NOMO-1 treated with dmso at 0.1 percent for 144 hours (cell line): ENCODE measurements at regions not wholly inside any gene's neighbourhood (a gene's known extent, or its start where the extent isn't known, plus 50 kb on each side); places are given as distances from the start of the nearest gene placed in this dataset.
A peak's percentile ranks its signal among the peaks of the same experiment; 100 is the strongest.
"Not testable (repeated sequence)": the region's sequence is repeated elsewhere in the genome, so short reads cannot be mapped to it uniquely, and the experiment has no call there.

ENCODE experiments used
- DNase-seq: peaks from one replicate; lab custom pipeline; 2025; ENCODE audit not compliant: unreplicated experiment; lab: John Stamatoyannopoulos, UW

DNA sequence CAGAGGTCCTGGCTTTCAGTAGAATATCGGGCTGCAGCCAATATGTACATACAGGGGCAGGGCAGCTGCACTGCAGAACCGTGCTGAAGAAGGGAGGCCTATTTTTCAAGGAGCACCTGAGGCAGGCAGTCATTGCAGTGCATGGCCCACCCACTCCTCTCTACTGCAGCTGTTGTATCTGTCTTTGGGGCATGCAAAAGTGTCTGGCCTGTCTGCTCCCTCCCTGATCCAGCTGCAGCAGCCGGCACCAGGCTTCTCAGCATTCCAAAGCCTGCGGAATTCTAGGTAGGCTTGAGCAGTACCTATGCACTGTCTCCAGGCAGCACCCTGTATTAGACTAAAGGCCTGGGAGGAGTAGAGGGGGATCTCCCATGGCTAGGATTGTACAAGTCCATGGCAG is 415.2 kb upstream of the MAGEB16 start:
- no peak for DNase-seq

DNA sequence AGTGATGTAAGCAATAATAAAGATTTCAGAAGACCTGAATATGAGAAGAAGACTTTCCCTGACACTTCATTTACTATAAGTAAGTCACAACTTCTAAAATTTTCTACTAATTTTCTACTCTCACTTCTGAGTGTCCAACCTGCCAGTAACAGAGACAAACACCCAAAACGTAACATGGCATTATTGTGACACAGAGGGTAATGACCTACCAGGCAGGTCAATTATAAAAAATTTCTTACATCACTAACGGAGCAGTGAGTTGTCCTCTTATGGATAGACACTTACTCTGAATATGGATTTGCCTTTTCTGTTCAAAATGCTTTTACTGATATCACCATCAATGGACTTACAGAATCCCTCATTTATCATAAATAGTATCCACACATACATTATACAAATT is 405.9 kb upstream of the MAGEB16 start:
- no peak for DNase-seq

DNA sequence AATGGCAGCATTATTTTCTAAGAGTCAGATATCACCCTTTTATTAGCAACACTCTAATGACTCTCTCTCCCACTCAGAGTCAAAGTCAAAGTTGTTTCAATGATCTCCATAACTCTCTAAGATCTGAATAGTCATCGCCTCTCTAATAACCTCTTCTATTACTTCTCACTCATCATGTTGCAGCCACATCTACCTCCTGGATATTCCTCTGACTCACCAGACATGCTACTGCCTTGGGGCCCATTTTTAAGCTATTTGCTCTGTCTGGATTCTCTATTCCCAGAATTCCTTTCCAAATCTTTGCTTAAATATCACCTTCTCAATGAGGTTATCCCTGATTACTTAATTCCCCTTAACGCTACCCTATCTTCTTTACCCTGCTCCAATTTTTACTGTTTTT is 391.8 kb upstream of the MAGEB16 start:
- DNase-seq = no peak

DNA sequence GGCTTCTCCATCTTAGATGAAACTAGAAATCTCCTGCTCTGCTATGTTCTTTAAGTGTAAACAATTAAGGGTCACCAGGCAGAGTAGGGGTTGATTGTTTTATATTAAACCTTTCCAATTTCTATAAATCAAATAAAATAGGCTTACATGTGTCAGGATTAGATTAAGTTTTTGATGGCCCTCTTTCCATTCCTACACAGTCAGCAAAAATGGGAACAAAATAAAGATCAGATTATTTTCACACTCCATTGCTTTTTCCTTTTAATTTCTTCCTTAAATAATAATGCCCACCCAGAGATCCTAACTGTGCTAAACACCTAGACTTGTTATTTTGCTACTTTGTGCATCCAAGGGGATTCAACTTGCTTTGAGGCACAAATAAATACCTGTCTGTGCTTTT is 381.4 kb upstream of the MAGEB16 start:
- no peak for DNase-seq

DNA sequence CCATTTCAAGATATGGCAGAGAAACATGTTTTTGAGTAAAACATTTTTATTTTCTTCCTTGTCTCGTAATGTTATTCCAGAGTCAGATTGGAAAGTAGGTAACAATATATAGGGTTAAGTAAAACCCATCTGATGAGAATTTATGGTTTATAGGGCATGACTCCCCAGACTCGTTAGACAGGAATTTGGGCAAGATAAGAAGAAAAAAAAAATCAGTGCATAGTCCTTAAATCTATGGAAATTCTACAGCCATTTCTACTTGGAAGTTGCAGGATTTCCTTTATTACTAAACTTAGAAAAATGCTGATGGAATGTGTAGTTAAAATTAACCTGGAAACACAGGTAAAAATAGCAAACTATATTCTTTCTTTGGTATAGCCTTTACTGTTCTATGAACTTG is 366.1 kb upstream of the MAGEB16 start:
- no peak for DNase-seq

DNA sequence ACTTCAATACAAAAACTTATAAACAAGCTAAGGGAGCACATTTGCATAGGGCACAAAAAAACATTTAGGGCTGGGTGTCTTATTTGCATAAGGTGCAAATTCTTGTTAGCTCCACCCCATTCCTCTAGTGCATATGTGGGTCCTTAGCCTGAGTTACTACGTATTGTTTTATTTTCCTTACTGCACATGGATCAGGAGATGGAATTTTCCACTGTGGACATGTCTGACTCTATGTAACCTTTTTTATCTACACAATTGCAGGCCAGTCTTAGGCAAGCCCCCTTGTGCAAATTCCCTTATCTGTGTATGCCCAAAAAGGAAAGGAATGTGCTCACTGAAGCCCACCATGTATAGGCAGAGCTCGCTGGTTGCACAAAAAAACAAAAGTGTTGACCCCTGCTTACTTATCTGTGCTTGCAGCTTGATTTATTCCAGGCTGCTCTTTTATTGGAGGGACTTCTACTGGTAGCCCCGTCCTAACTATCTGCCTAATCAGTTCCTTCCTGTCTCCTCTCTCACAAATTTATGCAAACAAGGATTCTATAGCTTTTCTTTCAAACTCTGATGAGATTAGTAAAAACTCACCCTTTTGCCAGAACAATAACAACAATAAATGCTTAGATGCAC is 359.0 kb upstream of the MAGEB16 start:
- DNase-seq = no peak

DNA sequence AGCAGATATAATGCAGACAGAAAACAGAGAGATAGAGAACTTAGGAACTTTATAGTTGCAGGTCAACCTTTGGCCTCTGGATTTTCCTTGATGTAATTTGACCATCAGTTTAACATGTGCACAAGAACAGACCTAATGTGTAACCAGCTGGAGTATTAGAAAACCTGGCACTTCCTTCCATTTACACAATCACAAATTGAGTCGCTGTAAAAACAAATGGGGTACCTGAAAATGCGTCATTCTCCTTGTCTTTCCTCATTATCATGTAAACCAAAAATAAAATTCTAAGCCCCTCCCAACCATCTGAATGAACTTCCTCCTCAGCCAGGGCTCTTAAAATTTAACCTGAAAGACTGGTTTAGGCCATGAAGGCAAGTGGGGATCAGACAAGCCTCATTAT is 358.4 kb upstream of the MAGEB16 start:
- no peak for DNase-seq

DNA sequence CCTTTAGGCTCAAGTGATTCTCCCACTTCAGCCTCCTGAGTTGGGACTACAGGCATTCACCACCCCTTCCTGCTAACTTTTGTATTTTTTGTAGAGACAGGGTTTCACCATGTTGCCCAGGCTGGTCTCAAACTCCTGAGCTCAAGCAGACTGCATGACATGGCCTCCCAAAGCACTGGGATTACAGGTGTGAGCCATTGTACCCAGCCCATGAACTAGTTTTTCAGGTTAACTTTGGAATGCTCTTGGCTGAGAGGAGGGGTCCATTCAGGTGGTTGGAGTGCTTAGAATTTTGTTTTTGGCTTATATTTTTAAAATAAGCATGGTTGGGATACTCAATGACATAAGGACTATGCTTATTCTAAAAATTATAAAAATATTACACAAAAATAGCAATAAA is 355.7 kb upstream of the MAGEB16 start:
- no peak for DNase-seq

DNA sequence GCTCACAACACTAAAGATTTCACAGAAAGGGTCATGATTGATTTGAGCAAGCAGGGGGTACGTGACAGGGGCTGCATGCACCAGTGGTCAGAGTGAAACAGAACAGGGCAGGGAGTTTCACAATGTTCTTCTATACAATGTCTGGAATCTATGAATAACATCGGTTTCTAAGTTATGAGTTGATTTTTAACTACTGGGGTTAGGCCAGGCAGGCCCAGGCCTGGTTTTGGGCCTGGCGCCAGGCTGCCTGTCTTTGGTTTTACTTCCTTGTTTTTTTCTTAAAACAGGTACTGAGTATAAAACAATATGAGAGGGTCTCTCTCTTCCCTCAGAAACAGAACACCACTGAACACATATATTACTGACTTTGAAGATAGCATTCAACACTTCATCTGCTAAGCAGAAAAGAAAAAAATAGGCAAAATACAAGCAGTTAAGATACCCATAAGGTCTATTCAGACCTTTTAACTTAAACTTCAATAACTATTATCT is 355.0 kb upstream of the MAGEB16 start:
- peak; percentile 26 for DNase-seq

DNA sequence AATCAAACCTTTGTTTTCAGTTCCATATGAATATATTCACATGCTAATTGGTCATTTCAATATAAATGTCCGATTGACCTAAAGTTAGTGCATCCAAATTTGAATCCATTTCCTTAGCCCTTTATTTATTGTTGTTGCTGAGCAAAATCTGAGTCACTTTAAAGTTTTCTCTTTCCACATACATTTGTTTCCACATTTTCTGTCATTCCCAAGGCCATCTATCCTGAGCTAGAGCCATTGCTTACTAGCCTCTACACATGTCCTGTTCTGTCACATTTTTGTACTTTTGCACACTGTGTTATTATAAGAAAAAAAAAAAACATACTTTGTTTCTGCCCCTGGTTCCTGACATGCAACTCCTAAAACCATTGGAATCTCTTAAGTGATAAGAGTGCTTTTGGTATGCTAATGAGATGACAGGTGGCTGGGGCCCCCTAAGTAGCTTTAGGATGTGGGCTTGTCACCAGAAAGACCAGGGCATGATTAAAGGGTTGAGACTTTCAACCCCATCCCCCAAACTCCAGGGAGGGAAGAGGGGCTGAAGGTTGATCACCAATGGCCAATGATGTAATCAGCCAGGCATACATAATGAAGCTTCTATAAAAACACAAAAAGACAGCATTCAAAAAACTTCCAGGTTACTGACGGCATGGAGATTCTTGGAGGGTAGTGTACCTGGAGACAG is 353.3 kb upstream of the MAGEB16 start:
- no peak for DNase-seq

DNA sequence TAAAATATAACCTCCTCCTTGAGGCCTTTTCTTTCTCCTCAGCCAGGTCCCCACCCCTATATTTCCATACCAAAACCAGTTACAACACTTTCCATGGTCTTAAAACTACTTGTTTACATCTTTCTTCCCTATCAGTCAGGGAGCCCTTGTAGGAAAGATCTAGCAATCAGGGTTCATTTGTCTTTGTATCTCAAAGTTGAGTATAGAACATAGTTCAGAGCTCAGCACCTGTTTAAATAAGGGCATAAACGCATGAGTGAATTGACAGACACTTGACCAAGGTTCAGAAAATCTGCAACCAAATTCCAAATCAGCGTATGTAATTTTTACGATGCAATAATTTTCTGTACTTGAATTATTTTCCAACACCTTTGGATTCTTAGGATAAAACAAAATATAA is 352.2 kb upstream of the MAGEB16 start:
- no peak for DNase-seq

DNA sequence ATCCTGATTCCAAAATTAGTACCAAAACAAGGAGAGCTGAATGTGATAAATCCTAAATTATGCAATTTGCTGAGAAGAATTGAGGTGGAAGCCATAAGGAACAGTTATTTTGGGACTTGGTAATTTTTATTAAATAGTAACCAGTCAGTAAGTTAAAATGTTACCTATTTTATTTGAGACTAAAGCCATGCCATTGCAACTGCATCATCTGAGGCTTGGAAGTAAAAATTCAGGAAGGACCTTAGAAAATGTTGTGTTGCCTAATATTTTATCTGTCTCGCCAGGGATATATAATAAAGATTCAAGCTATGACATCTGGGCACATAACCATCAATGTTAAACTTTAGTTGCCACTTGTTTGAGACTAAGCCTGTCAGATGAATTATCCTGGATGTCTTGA is 341.3 kb upstream of the MAGEB16 start:
- no peak for DNase-seq

DNA sequence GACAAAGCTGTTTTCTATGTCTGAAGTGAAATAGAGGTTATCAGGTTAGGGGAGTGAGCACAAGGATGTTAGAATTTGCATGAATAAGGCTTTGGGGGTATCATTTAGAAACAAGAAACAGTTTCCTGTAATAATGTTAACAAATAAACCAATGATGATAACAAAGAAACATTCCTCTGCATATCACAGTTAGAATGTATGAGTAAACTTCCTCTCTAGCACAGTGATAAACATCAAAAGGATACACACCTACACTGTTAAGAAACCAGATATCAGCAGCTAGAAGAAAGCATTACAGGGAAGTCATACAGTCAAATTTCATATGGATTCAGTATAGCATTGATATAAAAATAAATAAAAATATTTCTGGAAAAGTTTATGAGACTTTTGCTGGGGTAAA is 340.0 kb upstream of the MAGEB16 start:
- no peak for DNase-seq

DNA sequence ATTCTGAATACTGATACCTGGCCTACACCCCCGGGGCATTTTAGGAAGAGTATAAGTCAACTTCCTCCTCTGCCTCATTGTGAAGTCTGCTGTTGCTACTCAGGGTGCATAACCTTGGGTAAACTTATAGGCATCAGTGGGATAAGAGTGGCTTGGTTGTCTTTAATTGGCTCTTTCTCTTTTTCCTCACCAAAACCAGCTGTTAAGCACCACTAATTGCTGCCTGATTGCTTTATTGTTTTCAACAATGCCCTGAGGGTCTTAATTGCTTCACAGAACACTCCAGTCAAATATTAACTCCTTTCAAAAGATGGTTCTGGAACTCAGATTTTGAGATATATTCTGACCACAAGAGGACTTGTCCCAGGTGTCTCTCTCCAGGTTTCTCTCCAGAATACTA is 337.0 kb upstream of the MAGEB16 start:
- no peak for DNase-seq

DNA sequence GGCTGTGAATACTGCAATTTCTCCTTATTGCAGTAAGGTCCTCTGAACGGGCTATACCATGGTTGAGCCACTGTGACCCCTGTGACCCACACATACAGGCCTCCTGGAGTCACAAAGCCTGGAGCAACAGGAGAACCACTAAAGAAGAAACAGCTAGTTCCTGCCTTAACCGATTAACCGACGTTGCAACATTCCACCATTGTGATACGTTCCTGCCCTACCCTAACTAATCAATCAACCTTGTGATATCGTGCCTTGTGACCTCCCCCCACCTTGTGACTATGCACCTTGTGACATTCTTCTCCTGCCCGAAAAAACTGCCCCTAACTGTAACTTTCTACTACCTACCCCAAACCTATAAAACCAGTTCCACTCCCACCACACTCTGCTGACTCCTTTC is 301.5 kb upstream of the MAGEB16 start:
- DNase-seq = not testable (repeated sequence)

DNA sequence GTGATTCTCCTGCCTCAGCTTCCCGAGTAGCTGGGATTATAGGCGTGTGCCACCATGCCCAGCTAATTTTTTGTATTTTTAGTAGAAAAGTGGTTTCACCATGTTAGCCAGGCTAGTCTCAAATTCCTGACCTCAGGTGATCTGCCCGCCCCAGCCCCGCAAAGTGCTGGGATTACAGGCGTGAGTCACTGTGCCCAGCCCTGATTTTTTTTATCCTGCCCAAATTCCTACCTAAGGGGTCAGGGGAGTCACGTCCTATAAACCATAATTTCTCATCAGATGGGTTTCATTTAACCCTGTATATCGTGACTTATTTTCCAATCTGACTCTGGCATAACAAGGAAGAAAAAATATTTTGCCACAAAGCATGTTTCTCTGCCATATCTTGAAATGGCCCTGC is 300.7 kb upstream of the MAGEB16 start:
- not testable (repeated sequence) for DNase-seq

DNA sequence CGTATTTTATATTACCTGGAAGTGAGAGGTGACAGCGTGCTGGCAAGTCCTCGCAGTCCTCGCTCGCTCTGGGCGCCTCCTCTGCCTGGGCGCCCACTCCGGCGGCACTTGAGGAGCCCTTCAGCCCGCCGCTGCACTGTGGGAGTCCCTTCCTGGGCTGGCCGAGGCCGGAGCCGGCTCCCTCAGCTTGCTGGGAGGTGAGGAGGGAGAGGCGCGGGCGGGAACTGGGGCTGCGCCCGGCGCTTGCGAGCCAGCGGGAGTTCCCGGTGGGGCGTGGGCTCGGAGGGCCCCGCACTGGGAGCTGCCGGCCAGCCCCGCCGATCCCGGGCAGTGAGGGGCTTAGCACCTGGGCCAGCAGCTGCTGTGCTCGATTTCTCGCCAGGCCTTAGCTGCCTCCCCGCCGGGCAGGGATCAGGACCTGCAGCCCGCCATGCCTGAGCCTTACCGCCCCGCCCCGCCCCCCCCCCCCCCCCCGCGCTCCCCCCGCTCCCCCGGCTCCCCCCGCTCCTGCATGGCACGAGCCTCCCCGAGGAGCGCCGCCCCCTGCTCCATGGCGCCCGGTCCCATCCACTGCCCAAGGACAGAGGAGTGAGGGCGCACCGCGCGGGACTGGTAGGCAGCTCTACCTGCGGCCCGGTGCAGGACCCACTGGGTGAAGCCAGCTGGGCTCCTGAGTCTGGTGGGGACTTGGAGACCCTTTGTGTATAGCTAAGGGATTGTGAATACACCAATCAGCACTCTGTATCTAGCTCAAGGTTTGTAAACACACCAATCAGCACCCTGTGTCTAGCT is 298.9 kb upstream of the MAGEB16 start:
- no peak for DNase-seq

DNA sequence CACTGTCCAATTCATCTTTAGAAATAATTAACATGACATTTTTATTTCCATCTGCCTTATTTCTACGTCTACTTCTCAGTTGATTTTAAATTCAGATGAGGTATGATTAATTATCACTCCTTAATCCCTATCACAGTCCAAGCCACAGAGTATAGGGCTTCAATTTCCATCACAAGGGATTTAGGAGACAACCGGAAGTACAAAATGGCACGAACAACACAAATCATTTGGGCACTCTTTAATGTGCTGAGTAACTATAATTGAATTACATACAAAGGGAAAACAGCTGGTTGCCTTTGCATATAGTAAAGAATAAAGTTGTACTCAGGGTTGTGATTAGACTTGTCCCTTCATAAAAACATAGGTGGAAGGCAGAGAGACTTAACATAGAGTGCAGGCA is 290.4 kb upstream of the MAGEB16 start:
- DNase-seq = no peak

DNA sequence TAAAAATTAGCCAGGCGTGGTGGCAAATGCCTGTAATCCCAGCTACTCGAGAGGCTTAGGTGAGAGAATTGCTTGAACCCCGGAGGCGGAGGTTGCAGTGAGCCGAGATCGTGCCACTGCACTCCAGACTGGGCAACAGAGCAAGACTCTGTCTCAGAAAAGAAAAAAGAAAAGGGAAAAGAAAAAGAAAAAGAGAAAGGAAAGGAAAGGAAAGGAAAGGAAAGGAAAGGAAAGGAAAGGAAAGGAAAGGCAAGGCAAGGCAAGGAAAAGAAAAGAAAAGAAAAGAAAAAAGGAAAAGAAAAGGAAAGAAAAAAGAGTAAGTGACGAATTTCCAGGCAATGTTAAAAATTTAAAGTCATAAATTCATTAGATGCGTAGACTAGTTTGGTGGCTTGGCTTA is 250.1 kb upstream of the MAGEB16 start:
- DNase-seq = not testable (repeated sequence)

DNA sequence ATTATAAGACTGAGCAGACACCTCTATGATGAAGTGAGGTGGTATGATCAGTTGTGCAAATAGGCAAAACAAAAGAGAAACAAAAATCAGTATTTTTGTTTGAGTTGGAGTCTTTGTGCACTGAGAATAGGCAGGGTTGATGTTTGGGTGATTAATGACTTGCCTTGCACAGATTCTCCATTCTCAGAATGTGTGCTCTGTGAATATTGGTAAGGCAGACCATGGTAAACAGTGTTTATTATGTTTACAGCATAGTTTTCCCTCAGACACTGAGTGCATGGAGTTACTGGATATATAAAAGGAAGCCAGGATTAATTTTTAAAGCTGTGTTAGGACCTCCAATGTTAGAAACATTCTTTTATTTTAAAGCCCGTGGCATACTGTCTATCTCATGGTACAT is 240.2 kb upstream of the MAGEB16 start:
- DNase-seq = no peak

DNA sequence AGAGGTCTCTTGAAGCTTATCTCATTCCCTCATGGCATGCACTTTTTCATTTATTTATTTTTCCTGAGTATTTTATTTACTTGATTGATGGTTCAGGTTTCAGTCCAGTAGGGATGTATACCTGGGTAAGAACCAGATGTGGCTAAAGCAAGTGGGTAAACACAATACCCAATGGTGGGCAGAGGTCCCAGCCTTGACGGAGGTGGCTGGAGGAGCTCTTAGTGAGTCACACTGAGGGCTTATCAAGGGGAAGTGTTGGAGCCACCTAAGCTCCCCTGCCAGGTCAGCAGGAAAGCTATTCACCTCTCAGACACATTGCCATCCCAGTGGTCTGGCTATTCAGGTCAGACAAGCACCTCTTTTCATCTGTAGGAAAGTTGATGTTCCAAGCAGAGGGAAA is 236.2 kb upstream of the MAGEB16 start:
- no peak for DNase-seq

DNA sequence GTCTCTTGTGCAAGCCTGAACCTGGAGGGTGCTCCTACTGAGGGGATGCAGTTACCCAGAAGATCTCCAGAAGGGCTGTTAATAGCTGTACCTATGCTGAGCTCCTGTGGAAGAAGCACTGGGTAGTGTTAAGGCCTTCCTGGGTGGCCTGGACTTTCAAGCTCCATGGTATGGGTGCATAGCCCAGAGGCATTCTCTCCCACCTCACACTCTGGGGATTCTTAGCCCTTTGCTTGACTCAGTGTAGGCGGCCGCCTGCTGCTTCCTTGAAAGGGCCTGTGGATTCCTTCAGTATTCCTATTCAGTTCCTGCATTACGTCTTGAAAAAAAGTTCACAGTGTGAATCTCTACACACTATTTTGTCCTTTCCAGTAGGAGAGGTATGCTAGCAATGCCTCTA is 235.7 kb upstream of the MAGEB16 start:
- DNase-seq = no peak
